B cell (primary cell): ENCODE measurements at regions not wholly inside any gene's neighbourhood (a gene's known extent, or its start where the extent isn't known, plus 50 kb on each side); places are given as distances from the start of the nearest gene placed in this dataset.

Source experiments
- ATAC-seq: fragments of 200-7000 bp; cut with Tn5 transposase; one replicate; pipeline ENCODE4 v1.10.0; 2021; ENCODE audit warnings: low read depth, mild to moderate bottlenecking, moderate number of reproducible peaks, moderate library complexity
- CTCF ChIA-PET: fragments of 350-600 bp; sonication (Branson Sonifier 250); formaldehyde crosslinking; loops from one replicate; lab custom pipeline; 2021; ENCODE audit warnings: antibody characterized with exemption, inconsistent platforms; lab: Charles Lee
- POLR2A ChIA-PET: fragments of 350-600 bp; sonication (Branson Sonifier 250); formaldehyde crosslinking; loops from one replicate; lab custom pipeline; 2021; ENCODE audit warnings: antibody characterized with exemption; lab: Charles Lee
- DNase-seq: peaks from one replicate; pipeline ENCODE4 v3.0.0; 2013
- H2AFZ ChIP-seq: 2 replicates; pipeline ENCODE4 v1.6.1; 2012; ENCODE audit warnings: mild to moderate bottlenecking, low read depth, low read length; ENCODE audit not compliant: insufficient read depth, poor library complexity, severe bottlenecking
- H3K27ac ChIP-seq, 2 donors: 1 replicate in 1 of 2; 2 replicates in 1 of 2; pipeline ENCODE4 v1.5.1; 2012 to 2013; ENCODE audit warnings: low read length in 2 of 2, mild to moderate bottlenecking in 2 of 2, moderate library complexity in 1 of 2
- H3K27me3 ChIP-seq, 4 experiments: fragments of 200-600 bp in 1 of 4; sonication (generic) in 1 of 4; replicated peaks in 1 of 4; 1 replicate in 2 of 4; 2 replicates in 2 of 4; pipeline versions ENCODE4 v1.6.1 to v1.7.0; 2013 to 2016; ENCODE audit warnings: low read length in 3 of 4, mild to moderate bottlenecking in 2 of 4, mixed read lengths in 1 of 4, moderate library complexity in 1 of 4; ENCODE audit not compliant: insufficient read depth in 4 of 4, control insufficient read depth in 3 of 4; ENCODE audit errors: control extremely low read depth in 1 of 4
- H3K36me3 ChIP-seq, 2 experiments: replicated peaks in 1 of 2; 1 replicate in 1 of 2; 2 replicates in 1 of 2; pipeline versions ENCODE4 v1.6.1 to v1.7.1; 2013; ENCODE audit warnings: low read length in 1 of 2; ENCODE audit not compliant: insufficient read depth in 2 of 2, control insufficient read depth in 1 of 2; ENCODE audit errors: control extremely low read depth in 1 of 2, extremely low read depth in 1 of 2
- H3K4me1 ChIP-seq, 2 donors: fragments of 200-600 bp in 1 of 2; sonication (generic) in 1 of 2; 1 replicate in 1 of 2; 2 replicates in 1 of 2; pipeline versions ENCODE4 v1.5.1 to v1.6.1; 2013 to 2017; ENCODE audit warnings: low read length in 2 of 2; ENCODE audit not compliant: control insufficient read depth in 2 of 2, insufficient read depth in 2 of 2
- H3K4me2 ChIP-seq: replicated peaks from 2 replicates; pipeline ENCODE3; 2012; ENCODE audit warnings: mild to moderate bottlenecking, low read depth, low read length; ENCODE audit not compliant: poor library complexity, severe bottlenecking
- H3K4me3 ChIP-seq, 5 experiments: fragments of 200-600 bp in 1 of 5; sonication (generic) in 1 of 5; 1 replicate in 3 of 5; 2 replicates in 2 of 5; pipeline versions ENCODE4 v1.5.1 to v1.7.0; 2011 to 2016; ENCODE audit warnings: low read length in 4 of 5, mild to moderate bottlenecking in 4 of 5, low read depth in 2 of 5, control low read depth in 1 of 5, moderate library complexity in 1 of 5; ENCODE audit not compliant: insufficient read depth in 1 of 5; ENCODE audit errors: control extremely low read depth in 1 of 5, extremely low read depth in 1 of 5
- H3K79me2 ChIP-seq: fragments of 200-600 bp; sonication (generic); one replicate; pipeline ENCODE4 v1.6.0; 2016; ENCODE audit warnings: low read length; ENCODE audit not compliant: control insufficient read depth, insufficient read depth
- H3K9ac ChIP-seq: fragments of 200-600 bp; sonication (generic); 2 replicates; pipeline ENCODE4 v1.6.1; 2017; ENCODE audit warnings: mild to moderate bottlenecking, low read length, moderate library complexity
- H3K9me3 ChIP-seq, 3 donors: one replicate each; pipeline versions ENCODE4 v1.6.1 to v1.7.1; 2013; ENCODE audit warnings: low read length in 2 of 3; ENCODE audit not compliant: control insufficient read depth in 2 of 3, insufficient read depth in 1 of 3; ENCODE audit errors: control extremely low read depth in 1 of 3
- H4K20me1 ChIP-seq: 2 replicates; pipeline ENCODE4 v1.6.0; 2012; ENCODE audit warnings: mild to moderate bottlenecking, low read length; ENCODE audit not compliant: insufficient read depth, control insufficient read depth, poor library complexity, severe bottlenecking
- H3K27ac Mint-ChIP-seq: one replicate; pipeline ENCODE4 v1.8.0; 2021; ENCODE audit warnings: mixed read lengths
- H3K27me3 Mint-ChIP-seq: one replicate; pipeline ENCODE4 v1.8.0; 2021; ENCODE audit warnings: mixed read lengths
- H3K4me1 Mint-ChIP-seq: one replicate; pipeline ENCODE4 v1.8.0; 2021; ENCODE audit warnings: mixed read lengths
- H3K4me3 Mint-ChIP-seq: one replicate; pipeline ENCODE4 v1.8.0; 2021; ENCODE audit warnings: mixed read lengths
- H3K9me3 Mint-ChIP-seq: one replicate; pipeline ENCODE4 v1.8.0; 2022; ENCODE audit warnings: mixed read lengths; ENCODE audit not compliant: insufficient read depth
- CTCF ChIP-seq: fragments of 200-600 bp; IDR thresholded peaks from one replicate; pipeline ENCODE4 v1.8.0; 2022; ENCODE audit warnings: antibody characterized with exemption, mild to moderate bottlenecking
- EZH2 ChIP-seq: IDR thresholded peaks from 2 replicates; pipeline ENCODE4 v1.6.1; 2012; ENCODE audit warnings: borderline replicate concordance, low read depth, mild to moderate bottlenecking, moderate library complexity, low read length; ENCODE audit not compliant: insufficient read depth, poor library complexity, severe bottlenecking
- WGBS: methylation state at CpG from one replicate; pipeline ENCODE4 v1.1.5; 2013; ENCODE audit warnings: missing lambda C conversion rate; ENCODE audit not compliant: insufficient coverage; 5-methylcytosine and 5-hydroxymethylcytosine counted together
- intact Hi-C: fragments of 100-400 bp; cut with micrococcal nuclease; formaldehyde crosslinking; loops from one replicate; pipeline ENCODE4 v1.10.0; 2022

GRCh38 chr6:109304284-109305015, 77.8 kb downstream of the CD164 start:
- Histone ChIP-seq H2AFZ (peak overlapping the region; percentile 21), H3K4me2 (peak overlapping the region; percentile 47), H3K4me1 (peaks cover 26 to 38% of the 10 kb centered on the region in 2 donors), H3K36me3 (no peaks in the 10 kb centered on the region), H3K27ac (no peak overlapping the region), H3K9me3 (no peaks in the 10 kb centered on the region), H3K4me3 (peak overlapping the region in 1 of 5 experiments; percentile 10), H4K20me1 (no peaks in the 10 kb centered on the region), H3K79me2 (no peaks in the 10 kb centered on the region), H3K9ac (peak overlapping the region; percentile 5), H3K27me3 (no peaks in the 10 kb centered on the region)
- CTCF ChIA-PET, result no interaction called here
- TF ChIP-seq EZH2 (no peak), CTCF (no peak)
- ATAC-seq (no peak), DNase-seq (peak; percentile 32)
- 0% methylated on average over 1 of the region's 3 CpGs for WGBS
- POLR2A ChIA-PET, result interaction anchor here (0.6 kb wide), 1 partner anchor 28 kb away, joined by 3 read pairs; no protein-coding TSS in a partner anchor
- H3K4me1 Mint-ChIP-seq, result peaks cover 42% of the 10 kb centered on the region
- peak overlapping the region; percentile 44 for H3K4me3 Mint-ChIP-seq
- no peaks in the 10 kb centered on the region for H3K9me3 Mint-ChIP-seq
- intact Hi-C loops, result no loop called here
- H3K27me3 Mint-ChIP-seq, result no peaks in the 10 kb centered on the region
- H3K27ac Mint-ChIP-seq, result peak overlapping the region; percentile 16

GRCh38 chr6:109303640-109304283, 78.5 kb downstream of the CD164 start:
- H3K27me3 ChIP-seq, result no peaks in the 10 kb centered on the region
- H3K27ac ChIP-seq, result no peak overlapping the region
- TF ChIP-seq EZH2 (no peak), CTCF (no peak)
- no peaks in the 10 kb centered on the region for H4K20me1 ChIP-seq
- Mint-ChIP-seq H3K4me1 (peaks cover 43% of the 10 kb centered on the region), H3K27ac (peak overlapping the region; percentile 2), H3K9me3 (no peaks in the 10 kb centered on the region), H3K4me3 (peak overlapping the region; percentile 44), H3K27me3 (no peaks in the 10 kb centered on the region)
- intact Hi-C loops, result no loop called here
- ATAC-seq (no peak), DNase-seq (no peak)
- no peaks in the 10 kb centered on the region for H3K79me2 ChIP-seq
- ChIA-PET CTCF (no interaction called here), POLR2A (no interaction called here)
- no peaks in the 10 kb centered on the region for H3K36me3 ChIP-seq
- 46% methylated on average over 4 of the region's 6 CpGs for WGBS
- peak overlapping the region; percentile 21 for H2AFZ ChIP-seq
- peak overlapping the region; percentile 5 for H3K9ac ChIP-seq
- H3K9me3 ChIP-seq, result no peaks in the 10 kb centered on the region
- H3K4me1 ChIP-seq, result peaks cover 26 to 40% of the 10 kb centered on the region in 2 donors
- peak overlapping the region; percentile 47 for H3K4me2 ChIP-seq
- no peak overlapping the region for H3K4me3 ChIP-seq
